SK-N-SH (cell line): ENCODE measurements at regions not wholly inside any gene's neighbourhood (a gene's known extent, or its start where the extent isn't known, plus 50 kb on each side); places are given as distances from the start of the nearest gene placed in this dataset.

ENCODE experiments used
- CTCF ChIA-PET: fragments of 300-600, 350-600 bp; formaldehyde crosslinking; extraction: SDS; loops from one replicate; lab custom pipeline; 2021; lab: Yijun Ruan, JAX
- POLR2A ChIA-PET: fragments of 350-600 bp; sonication (Branson Sonifier 250); formaldehyde crosslinking; extraction: SDS; loops from one replicate; lab custom pipeline; 2020; ENCODE audit warnings: antibody characterized with exemption, inconsistent platforms; lab: Yijun Ruan, JAX
- DNase-seq: peaks from one replicate; pipeline ENCODE4 v3.0.0; 2012
- H2AFZ ChIP-seq: fragments of 200-600 bp; sonication (generic); 2 replicates; pipeline ENCODE4 v1.8.1; 2016; ENCODE audit warnings: antibody characterized with exemption, mild to moderate bottlenecking, low read depth
- H3F3A ChIP-seq: fragments of 200-600 bp; sonication (generic); replicated peaks from 2 replicates; pipeline ENCODE3; 2016; ENCODE audit warnings: antibody characterized with exemption, mild to moderate bottlenecking; ENCODE audit not compliant: insufficient read depth
- H3K27ac ChIP-seq, 2 experiments: fragments of 200-500 bp in 1 of 2; fragments of 200-600 bp in 1 of 2; sonication (Bioruptor generic) in 1 of 2; sonication (generic), shearing (Covaris generic) in 1 of 2; 2 replicates each; pipeline versions ENCODE4 v1.5.1 to v1.6.1; 2014 to 2016; ENCODE audit warnings: low read depth in 2 of 2, inconsistent platforms in 1 of 2, low read length in 1 of 2, mild to moderate bottlenecking in 1 of 2, mixed read lengths in 1 of 2
- H3K27me3 ChIP-seq: fragments of 200-600 bp; sonication (generic), shearing (Covaris generic); 2 replicates; pipeline ENCODE4 v1.6.1; 2016; ENCODE audit warnings: mixed run types; ENCODE audit not compliant: insufficient read depth
- H3K36me3 ChIP-seq, 2 experiments: fragments of 200-500 bp in 1 of 2; fragments of 200-600 bp in 1 of 2; sonication (Bioruptor generic) in 1 of 2; sonication (generic) in 1 of 2; replicated peaks in 1 of 2; 2 replicates each; pipeline versions ENCODE3 to v1.5.1; 2014 to 2016; ENCODE audit warnings: low read length in 1 of 2, mild to moderate bottlenecking in 1 of 2; ENCODE audit not compliant: insufficient read depth in 2 of 2, control insufficient read depth in 1 of 2
- H3K4me1 ChIP-seq, 2 experiments: fragments of 200-500 bp in 1 of 2; fragments of 200-600 bp in 1 of 2; sonication (Bioruptor generic) in 1 of 2; sonication (generic), shearing (Covaris generic) in 1 of 2; 2 replicates each; pipeline versions ENCODE4 v1.5.1 to v1.6.1; 2014 to 2016; ENCODE audit warnings: low read depth in 1 of 2, low read length in 1 of 2, mixed run types in 1 of 2; ENCODE audit not compliant: insufficient read depth in 2 of 2, control insufficient read depth in 1 of 2
- H3K4me2 ChIP-seq: fragments of 200-600 bp; sonication (generic), shearing (Covaris generic); 2 replicates; pipeline ENCODE4 v1.6.1; 2017; ENCODE audit warnings: mixed run types
- H3K4me3 ChIP-seq, 2 experiments: fragments of 200-500 bp in 1 of 2; fragments of 200-600 bp in 1 of 2; sonication (Bioruptor generic) in 1 of 2; sonication (generic), shearing (Covaris generic) in 1 of 2; 2 replicates each; pipeline versions ENCODE4 v1.5.1 to v1.8.1; 2014 to 2016; ENCODE audit warnings: low read depth in 2 of 2, inconsistent platforms in 1 of 2, low read length in 1 of 2, mild to moderate bottlenecking in 1 of 2, mixed read lengths in 1 of 2, moderate library complexity in 1 of 2
- H3K79me2 ChIP-seq: fragments of 200-600 bp; sonication (generic); 2 replicates; pipeline ENCODE4 v1.8.1; 2017; ENCODE audit warnings: mild to moderate bottlenecking; ENCODE audit not compliant: insufficient read depth
- H3K9ac ChIP-seq: fragments of 200-600 bp; sonication (generic); 2 replicates; pipeline ENCODE4 v1.6.1; 2017; ENCODE audit warnings: mixed run types
- H3K9me2 ChIP-seq: fragments of 200-600 bp; sonication (generic); 2 replicates; pipeline ENCODE4 v1.6.1; 2017; ENCODE audit warnings: mixed run types
- H3K9me3 ChIP-seq: fragments of 200-600 bp; sonication (generic); 2 replicates; pipeline ENCODE4 v1.6.1; 2017; ENCODE audit warnings: mixed run types, mild to moderate bottlenecking, moderate library complexity
- H4K20me1 ChIP-seq: fragments of 200-600 bp; sonication (generic); 2 replicates; pipeline ENCODE4 v1.6.1; 2017; ENCODE audit warnings: mild to moderate bottlenecking, mixed run types; ENCODE audit not compliant: insufficient read depth
- ELF1 ChIP-seq: IDR thresholded peaks from 2 replicates; pipeline ENCODE4 v1.4.0; 2012
- EP300 ChIP-seq, 2 experiments: IDR thresholded peaks; 2 replicates each; pipeline versions ENCODE4 v1.4.0 to v1.6.1; 2012; ENCODE audit warnings: borderline replicate concordance in 1 of 2, low read depth in 1 of 2, low read length in 1 of 2
- EZH2phosphoT487 ChIP-seq: fragments of 200-600 bp; sonication (generic); IDR thresholded peaks from 2 replicates; pipeline ENCODE4 v1.6.1; 2017; ENCODE audit warnings: low read depth, mixed run types, mild to moderate bottlenecking, antibody characterized with exemption, moderate library complexity, borderline replicate concordance
- FOXJ3 ChIP-seq: sonication (generic); formaldehyde crosslinking; IDR thresholded peaks from 2 replicates; pipeline ENCODE4 v1.5.1; 2020; ENCODE audit warnings: mild to moderate bottlenecking, missing genetic modification reagents
- FOXM1 ChIP-seq: IDR thresholded peaks from 2 replicates; pipeline ENCODE4 v1.4.0; 2012; ENCODE audit warnings: low read depth, mild to moderate bottlenecking
- GABPA ChIP-seq: IDR thresholded peaks from 2 replicates; pipeline ENCODE4 v1.4.0; 2012; ENCODE audit warnings: low read depth, mild to moderate bottlenecking
- GATA2 ChIP-seq: sonication (generic); formaldehyde crosslinking; IDR thresholded peaks from 2 replicates; pipeline ENCODE4 v1.5.0; 2020; ENCODE audit warnings: mild to moderate bottlenecking, missing genetic modification reagents
- MEF2A ChIP-seq: IDR thresholded peaks from 2 replicates; pipeline ENCODE4 v1.4.0; 2012; ENCODE audit warnings: low read depth, borderline replicate concordance
- MXI1 ChIP-seq: IDR thresholded peaks from 2 replicates; pipeline ENCODE4 v1.6.1; 2012; ENCODE audit warnings: mild to moderate bottlenecking, low read depth, low read length, improper control_type of control experiment
- PBX3 ChIP-seq: IDR thresholded peaks from 2 replicates; pipeline ENCODE4; 2012
- POLR2AphosphoS5 ChIP-seq: IDR thresholded peaks from 2 replicates; pipeline ENCODE4 v1.6.1; 2012; ENCODE audit warnings: low read depth, low read length
- RCOR1 ChIP-seq: fragments of 150-350 bp; IDR thresholded peaks from 2 replicates; pipeline ENCODE4 v1.6.1; 2017; ENCODE audit warnings: antibody characterized with exemption, low read length
- REST ChIP-seq: IDR thresholded peaks from 2 replicates; pipeline ENCODE4 v1.6.1; 2012; ENCODE audit warnings: mild to moderate bottlenecking, low read depth, low read length, moderate library complexity
- RFX5 ChIP-seq: IDR thresholded peaks from 2 replicates; pipeline ENCODE4 v1.6.1; 2012; ENCODE audit warnings: mild to moderate bottlenecking, improper control_type of control experiment, low read length
- RXRA ChIP-seq: IDR thresholded peaks from 2 replicates; pipeline ENCODE4 v1.4.0; 2012; ENCODE audit warnings: low read depth, mild to moderate bottlenecking, borderline replicate concordance
- SMC3 ChIP-seq: IDR thresholded peaks from 2 replicates; pipeline ENCODE4 v1.6.1; 2012; ENCODE audit warnings: low read depth, low read length, improper control_type of control experiment
- TCF12 ChIP-seq: IDR thresholded peaks from 2 replicates; pipeline ENCODE4 v1.4.0; 2012
- TEAD4 ChIP-seq: IDR thresholded peaks from 2 replicates; pipeline ENCODE4 v1.4.0; 2012; ENCODE audit warnings: mild to moderate bottlenecking, borderline replicate concordance; ENCODE audit not compliant: insufficient read depth
- WGBS: methylation state at CpG from one replicate; pipeline ENCODE4 v1.1.6; 2017; ENCODE audit warnings: low lambda C conversion rate; 5-methylcytosine and 5-hydroxymethylcytosine counted together
- TF ChIP-seq, protein P1 (sequence below): IDR thresholded peaks from 2 replicates; pipeline ENCODE4 v1.4.0; 2012; ENCODE audit warnings: low read depth, borderline replicate concordance
- TF ChIP-seq, protein P2 (sequence below): fragments of 150-350 bp; IDR thresholded peaks from 2 replicates; pipeline ENCODE4 v1.6.1; 2017; ENCODE audit warnings: antibody characterized with exemption, low read length, low read depth, borderline replicate concordance

DNA sequence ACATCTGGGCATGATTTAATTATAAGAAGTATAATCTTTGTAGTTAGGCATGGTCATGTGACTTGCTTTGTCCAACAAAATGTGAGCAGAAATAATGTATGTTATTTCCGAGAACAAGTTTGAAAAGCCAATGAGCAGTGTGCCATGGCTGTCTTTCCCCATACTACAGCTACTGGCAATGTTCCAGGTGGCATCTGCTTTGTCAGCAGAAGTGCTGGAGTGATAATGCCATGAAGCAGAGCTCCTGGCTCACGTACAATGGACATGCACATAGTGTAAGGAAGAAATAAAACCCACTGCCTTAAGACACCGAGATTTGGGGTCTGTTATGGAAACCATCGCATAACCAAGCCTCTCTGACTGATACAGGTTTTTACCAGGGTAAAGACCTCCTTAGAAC is 212.6 kb upstream of the RASGEF1B start:
- no peak overlapping the region for H3K4me2 ChIP-seq
- no peaks in the 10 kb centered on the region for H3K9me3 ChIP-seq
- no peaks in the 10 kb centered on the region for H3K4me1 ChIP-seq
- H2AFZ ChIP-seq = no peak overlapping the region
- TF ChIP-seq EP300 (IDR thresholded peaks at IDR 0.05; ENCODE audit: borderline replicate concordance in 1 of 2, low read depth in 1 of 2, low read length in 1 of 2) (no peak), PBX3 (no peak), SMC3 (no peak), FOXM1 (no peak), GABPA (no peak), POLR2AphosphoS5 (no peak), RCOR1 (no peak), MEF2A (no peak), RFX5 (no peak), GATA2 (CRISPR knock-in tag) (no peak), RXRA (no peak), MXI1 (no peak), ELF1 (no peak), TCF12 (no peak)
- TF ChIP-seq, protein P1, sequence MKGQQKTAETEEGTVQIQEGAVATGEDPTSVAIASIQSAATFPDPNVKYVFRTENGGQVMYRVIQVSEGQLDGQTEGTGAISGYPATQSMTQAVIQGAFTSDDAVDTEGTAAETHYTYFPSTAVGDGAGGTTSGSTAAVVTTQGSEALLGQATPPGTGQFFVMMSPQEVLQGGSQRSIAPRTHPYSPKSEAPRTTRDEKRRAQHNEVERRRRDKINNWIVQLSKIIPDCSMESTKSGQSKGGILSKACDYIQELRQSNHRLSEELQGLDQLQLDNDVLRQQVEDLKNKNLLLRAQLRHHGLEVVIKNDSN = no peak
- H3K79me2 ChIP-seq = no peaks in the 10 kb centered on the region
- H3K9me2 ChIP-seq = no peaks in the 10 kb centered on the region
- H3K27ac ChIP-seq = no peak overlapping the region
- no peaks in the 10 kb centered on the region for H3K27me3 ChIP-seq
- H3K9ac ChIP-seq = no peak overlapping the region
- H3K4me3 ChIP-seq = no peak overlapping the region
- no peaks in the 10 kb centered on the region for H4K20me1 ChIP-seq
- no peak for DNase-seq
- CTCF ChIA-PET = interaction anchor here (1.1 kb wide), 1 partner anchor 14 kb away, joined by 3 read pairs; no protein-coding TSS in a partner anchor
- POLR2A ChIA-PET = no interaction called here
- no peaks in the 10 kb centered on the region for H3K36me3 ChIP-seq
- H3F3A ChIP-seq = no peaks in the 10 kb centered on the region
- WGBS = 5% methylated on average over 4 of the region's 4 CpGs

DNA sequence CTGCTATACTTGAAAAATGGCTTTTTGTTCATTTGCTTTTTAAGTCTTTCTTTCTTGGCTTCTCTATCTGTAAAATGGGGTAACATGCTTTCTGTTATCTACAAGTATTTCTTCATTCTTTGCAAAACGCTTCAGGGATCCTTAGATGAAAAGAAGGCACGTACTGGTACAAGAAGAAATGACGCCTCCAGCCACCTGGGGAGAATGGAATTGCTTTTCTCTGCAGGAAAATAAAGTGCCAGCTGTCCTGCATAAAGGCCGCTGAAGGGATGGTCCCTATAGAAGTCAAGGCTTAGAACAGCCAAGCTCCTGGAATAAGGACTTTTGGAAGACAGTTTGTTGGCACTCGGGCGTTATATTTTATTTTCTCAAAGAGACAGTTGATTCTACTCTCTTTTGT is 210.8 kb upstream of the RASGEF1B start:
- Histone ChIP-seq H3F3A (no peaks in the 10 kb centered on the region), H3K9me2 (no peaks in the 10 kb centered on the region), H3K27me3 (no peaks in the 10 kb centered on the region), H3K27ac (no peak overlapping the region), H3K9ac (no peak overlapping the region), H3K9me3 (no peaks in the 10 kb centered on the region), H2AFZ (no peak overlapping the region), H3K4me1 (no peaks in the 10 kb centered on the region), H3K4me3 (no peak overlapping the region), H3K79me2 (no peaks in the 10 kb centered on the region), H4K20me1 (no peaks in the 10 kb centered on the region), H3K4me2 (no peak overlapping the region), H3K36me3 (no peaks in the 10 kb centered on the region)
- WGBS = 4% methylated on average over 6 of the region's 6 CpGs
- CTCF ChIA-PET = interaction anchor here (1.0 kb wide), 1 partner anchor 550 kb away, joined by 3 read pairs; no protein-coding TSS in a partner anchor
- POLR2A ChIA-PET = no interaction called here
- DNase-seq = no peak
- TF ChIP-seq ELF1 (no peak), RFX5 (no peak), FOXJ3 (CRISPR knock-in tag) (no peak), REST (no peak), GATA2 (CRISPR knock-in tag) (no peak), MXI1 (no peak), TEAD4 (no peak), EP300 (IDR thresholded peaks at IDR 0.05; ENCODE audit: borderline replicate concordance in 1 of 2, low read depth in 1 of 2, low read length in 1 of 2) (no peak), EZH2phosphoT487 (no peak)
- TF ChIP-seq, protein P2, sequence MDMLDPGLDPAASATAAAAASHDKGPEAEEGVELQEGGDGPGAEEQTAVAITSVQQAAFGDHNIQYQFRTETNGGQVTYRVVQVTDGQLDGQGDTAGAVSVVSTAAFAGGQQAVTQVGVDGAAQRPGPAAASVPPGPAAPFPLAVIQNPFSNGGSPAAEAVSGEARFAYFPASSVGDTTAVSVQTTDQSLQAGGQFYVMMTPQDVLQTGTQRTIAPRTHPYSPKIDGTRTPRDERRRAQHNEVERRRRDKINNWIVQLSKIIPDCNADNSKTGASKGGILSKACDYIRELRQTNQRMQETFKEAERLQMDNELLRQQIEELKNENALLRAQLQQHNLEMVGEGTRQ = no peak
- TF ChIP-seq, protein P1 = no peak
